TTC549 (cell line): ENCODE measurements at regions not wholly inside any gene's neighbourhood (a gene's known extent, or its start where the extent isn't known, plus 50 kb on each side); places are given as distances from the start of the nearest gene placed in this dataset.
"Not testable (repeated sequence)": the region's sequence is repeated elsewhere in the genome, so short reads cannot be mapped to it uniquely, and the experiment has no call there.

Experiments used
- FAIRE-seq: peaks from 2 replicates; lab custom pipeline; 2012; peaks lifted over from hg19 to GRCh38; lab: Jason Lieb, UNC

DNA sequence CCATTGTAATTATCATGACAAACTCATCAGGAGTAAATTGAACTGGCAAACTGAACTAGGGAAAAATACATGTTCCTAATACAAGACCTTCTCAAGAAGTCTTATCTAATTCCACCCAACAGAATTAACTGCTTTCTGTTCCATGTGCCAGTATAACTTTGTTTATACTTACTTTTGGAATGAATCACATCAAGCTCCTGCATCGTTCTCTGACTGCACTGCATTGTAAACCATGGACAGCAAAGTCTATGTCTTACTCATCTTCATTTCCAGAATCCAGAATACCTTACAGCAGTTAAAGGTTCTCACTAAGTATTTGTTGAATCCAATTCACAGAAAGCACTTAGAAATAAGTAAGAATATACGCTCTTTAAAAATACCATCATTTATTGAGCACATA is 102.8 kb downstream of the PLK2 start:
- FAIRE-seq: no peak

DNA sequence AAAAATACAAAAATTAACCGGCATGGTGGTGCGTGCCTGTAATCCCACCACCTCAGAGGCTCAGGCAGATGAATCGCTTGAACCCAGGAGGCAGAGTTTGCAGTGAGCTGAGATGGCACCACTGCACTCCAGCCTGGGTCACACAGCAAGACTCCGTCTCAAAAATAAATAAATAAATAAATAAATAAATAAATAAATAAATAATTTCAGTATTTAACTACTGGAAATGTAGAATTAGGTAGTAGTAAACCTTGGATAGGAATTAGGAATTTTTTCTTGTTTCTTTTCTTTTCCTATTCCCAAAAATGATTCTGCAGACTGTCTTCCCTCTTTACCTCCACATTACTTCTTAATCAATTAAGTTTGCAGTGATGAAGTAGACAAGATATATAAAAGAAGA is 103.2 kb downstream of the PLK2 start:
- FAIRE-seq: no peak

DNA sequence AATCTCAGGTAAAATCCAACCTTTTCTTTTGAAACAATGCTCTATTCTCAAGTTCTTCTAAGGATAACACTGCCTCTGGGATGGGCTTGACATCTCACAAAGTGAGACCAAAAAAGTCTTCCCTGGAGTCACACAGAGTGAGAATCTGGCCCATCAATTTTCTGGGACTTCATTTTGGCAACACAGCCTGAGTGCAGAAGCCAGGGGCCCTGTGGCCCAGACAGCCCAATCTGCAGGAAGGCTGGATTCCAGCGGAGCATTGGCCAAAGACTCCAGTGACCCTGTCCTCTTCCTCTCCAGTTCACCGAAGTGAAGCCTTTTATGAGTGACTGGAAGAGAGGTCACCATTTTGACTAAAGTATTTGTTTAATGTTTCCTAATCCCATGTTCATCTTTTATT is 105.1 kb downstream of the PLK2 start:
- FAIRE-seq: no peak

DNA sequence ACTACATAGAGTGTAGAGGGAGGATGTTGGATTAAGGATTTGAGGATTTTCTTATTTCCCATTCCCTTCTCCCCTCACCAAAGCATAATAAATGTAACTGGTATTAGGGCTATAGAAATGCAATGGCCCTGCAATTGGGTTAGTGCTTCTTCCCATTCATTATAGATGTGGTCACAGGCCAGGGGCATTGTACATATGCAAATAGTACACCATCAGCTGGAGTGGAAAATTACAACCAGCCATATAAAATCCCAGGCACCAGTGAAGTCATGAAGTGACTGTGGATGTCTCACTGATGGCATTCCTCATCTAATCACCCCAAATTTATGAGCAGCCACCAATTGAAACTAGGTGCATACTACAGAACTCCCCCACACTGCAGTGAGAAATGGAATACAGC is 105.9 kb downstream of the PLK2 start:
- FAIRE-seq: no peak

DNA sequence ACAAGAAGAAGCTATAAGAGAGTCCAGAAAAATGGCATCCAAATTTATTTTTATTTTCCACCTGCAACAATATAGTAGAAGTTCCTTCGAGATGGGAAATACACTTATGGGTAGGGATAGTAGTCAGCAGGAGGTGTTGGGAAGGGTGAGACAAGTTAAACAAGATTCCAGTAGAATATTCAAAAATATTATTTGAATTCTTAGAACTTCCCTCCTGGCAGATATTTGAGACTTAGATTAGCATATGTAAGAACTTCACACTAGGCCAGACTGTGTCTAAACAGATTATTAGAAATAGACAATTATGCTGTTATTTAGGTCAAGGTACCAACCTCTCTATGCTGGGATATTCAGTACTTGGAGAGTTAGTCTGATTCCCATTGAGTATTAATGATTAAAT is 108.7 kb downstream of the PLK2 start:
- no peak for FAIRE-seq

DNA sequence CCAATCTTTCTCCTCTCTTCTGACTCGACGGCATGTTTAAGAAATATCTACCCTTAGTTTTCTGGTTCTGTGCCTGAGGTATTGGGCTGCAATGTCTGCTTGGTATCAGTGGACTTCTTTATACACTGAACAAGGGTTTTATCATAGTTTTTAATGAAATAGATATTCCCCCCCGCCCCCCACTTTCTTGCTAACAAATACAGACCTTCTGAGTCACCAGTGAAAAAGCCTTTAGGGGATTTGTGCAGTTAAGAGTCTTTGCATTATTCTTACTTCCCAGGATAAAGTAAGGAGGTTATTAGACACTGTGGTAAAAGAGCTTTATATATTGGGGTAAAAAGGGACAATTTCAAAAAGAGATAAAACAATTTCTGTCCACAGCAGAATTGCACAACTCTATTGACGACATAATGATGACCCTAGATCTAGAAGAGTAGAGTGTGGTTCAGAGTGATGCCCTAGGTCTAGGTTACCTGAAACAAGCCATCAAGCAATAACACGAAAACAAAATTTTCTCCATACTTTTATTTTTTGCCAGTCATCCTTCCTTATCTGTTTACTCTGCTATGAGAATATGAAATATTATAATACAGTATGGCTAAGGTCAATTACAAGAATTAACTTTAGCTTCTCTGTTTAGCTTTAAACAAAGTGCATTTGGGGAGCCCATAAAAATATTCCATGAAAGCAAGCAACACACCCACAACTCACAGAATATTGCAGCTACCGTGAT is 110.7 kb downstream of the PLK2 start:
- no peak for FAIRE-seq

DNA sequence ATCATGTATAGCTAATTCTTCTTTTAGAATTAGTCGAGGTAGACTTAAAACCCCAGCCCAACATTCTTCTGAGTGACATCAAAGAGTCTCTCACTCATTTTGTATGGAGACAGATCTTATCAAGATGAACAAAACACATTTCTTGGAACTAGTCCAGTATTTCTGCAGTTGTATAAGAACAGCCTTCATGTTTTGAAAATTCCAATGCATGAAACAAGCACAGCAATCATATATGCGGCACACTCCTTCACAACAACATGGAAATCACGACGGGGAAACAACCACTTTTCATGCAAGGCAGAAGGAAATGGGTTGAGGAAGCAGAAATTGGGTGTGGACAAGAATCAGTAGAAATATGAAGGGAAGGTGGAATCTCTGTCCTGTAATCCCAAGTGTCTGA is 113.8 kb downstream of the PLK2 start:
- no peak for FAIRE-seq

DNA sequence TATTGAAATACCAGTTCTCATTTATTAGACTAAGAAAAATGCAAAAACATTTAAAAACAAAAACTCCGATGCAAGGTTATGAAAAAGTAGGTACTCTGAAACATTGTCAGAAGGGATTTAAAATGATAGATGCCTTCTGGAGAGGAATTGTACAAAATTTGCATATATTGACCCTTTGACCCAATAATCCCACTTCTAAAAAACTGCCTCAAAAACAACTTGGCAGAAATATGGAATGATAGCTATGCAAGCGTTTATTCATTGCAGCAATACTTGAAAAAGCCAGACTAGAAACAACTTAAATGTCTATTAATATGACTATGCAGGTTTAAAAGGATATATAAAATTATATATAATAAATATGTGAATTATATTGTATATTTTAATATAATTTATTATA is 118.4 kb downstream of the PLK2 start:
- no peak for FAIRE-seq

DNA sequence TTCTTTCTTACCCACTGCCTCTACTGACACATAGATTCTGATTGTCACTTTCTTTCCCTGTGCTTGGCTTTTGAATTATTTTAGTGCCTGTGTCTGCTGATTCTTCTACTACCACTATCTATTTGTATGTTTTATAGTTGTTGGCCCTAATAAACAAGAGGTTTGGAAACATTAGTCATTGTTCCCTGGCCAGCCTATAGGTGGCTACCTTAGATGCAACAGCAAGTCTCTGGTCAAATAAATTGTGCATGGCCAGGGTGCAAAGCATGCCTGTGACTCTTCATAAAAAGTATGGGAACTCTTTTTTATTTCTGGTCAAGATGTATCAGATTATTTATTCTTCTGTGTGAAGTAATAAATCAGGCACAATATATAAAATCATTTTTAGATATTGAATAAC is 124.4 kb downstream of the PLK2 start:
- FAIRE-seq: no peak

DNA sequence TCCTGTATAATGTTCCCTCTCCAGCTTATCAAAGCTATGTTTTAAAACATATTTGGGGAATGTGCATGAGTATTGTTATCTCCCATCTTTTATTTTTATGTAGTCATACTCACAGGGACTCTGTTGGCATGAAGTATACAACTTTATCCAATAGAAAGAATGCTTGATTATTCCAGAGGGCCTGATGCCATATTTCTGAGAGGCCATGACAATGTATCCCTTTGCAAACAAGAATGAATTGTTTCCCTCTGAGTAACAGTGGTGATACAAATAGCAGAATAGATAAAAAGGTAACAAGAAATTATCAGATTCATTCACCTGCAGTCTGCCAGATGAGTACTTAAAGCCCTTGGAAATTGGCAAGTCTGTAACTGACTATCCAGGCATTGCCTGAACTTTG is 125.9 kb downstream of the PLK2 start:
- FAIRE-seq: no peak

DNA sequence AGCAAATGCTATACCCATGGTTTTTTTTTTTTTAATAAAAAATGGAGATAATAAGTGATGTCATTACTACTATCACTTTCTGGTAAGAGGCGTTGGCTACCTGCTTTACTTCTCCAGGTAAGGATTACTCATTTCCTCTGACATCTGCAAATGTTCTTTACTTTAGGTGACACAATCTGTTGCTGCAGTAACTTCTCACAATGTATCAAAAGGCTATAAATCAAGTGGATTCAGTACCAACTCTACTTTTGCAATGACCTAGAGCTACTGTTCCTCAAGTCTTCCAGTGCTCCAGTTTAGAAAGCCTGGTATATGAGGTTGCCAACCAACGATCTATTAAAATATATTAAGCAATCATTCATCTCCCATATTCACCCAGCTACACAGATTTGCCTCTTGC is 129.1 kb downstream of the PLK2 start:
- no peak for FAIRE-seq

DNA sequence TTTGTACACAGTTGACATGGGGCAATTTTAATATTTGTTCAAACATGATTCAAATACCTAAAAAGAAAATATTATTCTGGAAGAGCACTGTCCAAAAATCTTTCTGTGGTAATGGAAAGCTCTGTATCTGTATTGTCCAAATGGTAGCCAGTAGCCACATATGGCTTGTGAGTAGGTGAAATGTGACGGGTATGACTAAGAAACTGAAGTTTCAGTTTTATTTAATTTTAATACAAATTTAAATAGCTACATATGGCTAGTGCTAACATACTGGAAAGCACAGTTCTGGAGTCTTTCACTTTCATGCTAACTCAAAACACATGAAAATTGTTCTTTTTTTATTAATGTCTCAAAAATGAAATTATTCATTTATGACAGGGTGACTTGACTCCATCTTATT is 132.6 kb downstream of the PLK2 start:
- FAIRE-seq: no peak

DNA sequence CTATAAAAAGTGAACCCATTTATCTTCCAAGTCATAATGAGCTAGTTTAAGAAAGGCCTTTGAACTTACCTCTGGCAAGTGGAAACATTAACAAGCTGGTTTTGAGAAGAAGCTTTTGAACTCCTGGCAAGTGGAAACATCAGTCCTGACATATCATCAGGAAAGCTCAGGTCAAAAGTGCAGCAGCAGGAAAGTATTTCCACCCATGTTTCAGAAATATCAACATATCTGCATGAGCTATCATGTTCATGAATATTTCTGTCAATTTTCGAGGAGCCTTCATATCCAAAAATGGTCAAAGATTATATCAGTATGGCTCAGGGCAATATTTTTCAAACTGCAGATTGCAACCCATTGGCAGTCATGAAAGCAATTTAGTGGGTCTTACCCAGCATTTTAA is 133.9 kb downstream of the PLK2 start:
- no peak for FAIRE-seq

DNA sequence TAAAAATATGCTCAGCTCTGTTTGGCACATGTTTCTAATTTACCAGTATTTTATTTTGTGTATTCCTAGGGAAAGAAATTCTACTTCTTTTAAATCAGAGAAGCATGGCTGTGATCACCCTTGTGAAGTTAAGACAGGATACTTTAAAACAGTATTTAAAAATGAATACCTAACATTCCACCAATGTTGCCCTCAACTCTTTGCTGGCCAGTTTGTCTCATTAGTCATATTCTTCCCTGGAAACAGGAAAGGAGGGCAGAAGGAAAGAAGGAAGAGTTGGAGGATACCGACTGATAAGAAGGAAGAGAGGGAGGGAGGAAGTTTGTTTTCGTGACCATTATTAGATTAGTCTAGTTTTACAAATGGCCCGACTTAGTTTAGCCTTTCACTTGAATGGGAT is 137.4 kb downstream of the PLK2 start:
- no peak for FAIRE-seq

DNA sequence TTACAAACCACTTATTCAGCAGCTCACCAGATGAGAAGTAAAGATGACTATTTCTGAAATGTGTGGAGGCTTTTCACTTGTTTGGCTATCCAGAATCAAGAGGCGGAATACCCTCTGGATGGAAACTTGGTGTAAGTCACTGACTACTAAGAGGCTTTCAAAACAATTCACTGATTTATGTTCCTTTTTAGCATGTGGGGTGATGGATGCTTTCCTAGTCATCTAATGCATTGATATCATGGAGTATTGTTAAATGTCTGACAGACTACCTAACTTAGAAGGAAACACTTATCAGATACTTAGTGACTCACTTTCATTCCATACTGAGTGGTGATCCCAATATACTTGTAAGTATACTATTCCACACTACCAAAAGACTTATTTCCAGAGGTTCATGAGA is 141.4 kb downstream of the PLK2 start:
- FAIRE-seq: no peak

DNA sequence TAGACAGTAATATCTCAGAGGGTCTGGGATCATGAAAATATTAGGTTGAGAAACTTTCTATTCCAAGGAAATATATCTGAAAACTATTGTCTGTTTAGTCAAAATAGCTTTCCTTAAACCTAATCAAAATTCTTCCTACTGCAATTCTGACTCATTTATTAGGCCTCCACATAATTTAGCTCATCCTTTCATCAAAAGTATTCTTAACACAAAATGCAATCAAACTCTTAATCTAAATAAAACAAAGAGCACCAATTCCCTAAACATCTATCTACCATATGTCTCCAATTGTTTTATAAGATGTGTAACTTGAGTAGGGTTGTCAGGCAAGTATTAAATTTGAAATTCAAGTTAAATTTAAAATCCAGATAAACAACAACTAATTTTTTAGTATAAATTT is 142.1 kb downstream of the PLK2 start:
- FAIRE-seq: no peak

DNA sequence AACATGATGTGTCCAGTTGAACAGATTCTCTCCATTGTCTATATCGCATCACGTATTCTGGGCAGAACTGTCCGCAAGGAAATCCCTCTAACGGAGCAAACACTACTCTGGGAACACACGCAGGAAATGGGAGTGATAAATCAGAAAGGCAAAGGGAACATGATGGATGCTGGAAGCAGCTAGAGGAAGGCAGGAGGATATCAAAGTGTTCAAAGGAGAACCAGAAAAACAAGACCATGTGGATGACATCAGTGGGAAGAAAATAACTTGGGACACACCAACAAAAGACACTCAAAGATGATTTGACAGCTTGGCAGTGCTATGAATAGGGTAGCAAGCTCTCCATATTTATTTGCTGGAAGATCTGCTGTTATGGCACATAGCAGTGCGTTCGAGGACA is 142.9 kb downstream of the PLK2 start:
- no peak for FAIRE-seq

DNA sequence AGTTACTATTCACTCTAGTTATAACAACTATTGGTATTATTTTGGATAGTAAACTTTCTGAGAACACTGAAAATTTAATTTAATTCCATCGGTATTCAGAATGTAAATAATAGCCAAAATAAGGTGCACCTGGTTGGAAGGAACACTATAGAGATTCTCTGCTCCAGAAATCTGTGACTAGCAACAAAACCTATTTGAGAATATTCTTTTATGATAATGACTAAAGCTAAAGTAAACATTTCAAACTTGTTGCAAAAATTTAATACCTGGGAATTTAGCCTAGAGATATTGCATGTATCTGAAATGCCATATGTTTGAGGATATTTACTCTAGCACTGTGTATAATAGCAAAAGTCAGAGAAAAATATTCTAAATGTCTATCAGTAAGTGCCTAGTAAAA is 144.1 kb downstream of the PLK2 start:
- FAIRE-seq: no peak

DNA sequence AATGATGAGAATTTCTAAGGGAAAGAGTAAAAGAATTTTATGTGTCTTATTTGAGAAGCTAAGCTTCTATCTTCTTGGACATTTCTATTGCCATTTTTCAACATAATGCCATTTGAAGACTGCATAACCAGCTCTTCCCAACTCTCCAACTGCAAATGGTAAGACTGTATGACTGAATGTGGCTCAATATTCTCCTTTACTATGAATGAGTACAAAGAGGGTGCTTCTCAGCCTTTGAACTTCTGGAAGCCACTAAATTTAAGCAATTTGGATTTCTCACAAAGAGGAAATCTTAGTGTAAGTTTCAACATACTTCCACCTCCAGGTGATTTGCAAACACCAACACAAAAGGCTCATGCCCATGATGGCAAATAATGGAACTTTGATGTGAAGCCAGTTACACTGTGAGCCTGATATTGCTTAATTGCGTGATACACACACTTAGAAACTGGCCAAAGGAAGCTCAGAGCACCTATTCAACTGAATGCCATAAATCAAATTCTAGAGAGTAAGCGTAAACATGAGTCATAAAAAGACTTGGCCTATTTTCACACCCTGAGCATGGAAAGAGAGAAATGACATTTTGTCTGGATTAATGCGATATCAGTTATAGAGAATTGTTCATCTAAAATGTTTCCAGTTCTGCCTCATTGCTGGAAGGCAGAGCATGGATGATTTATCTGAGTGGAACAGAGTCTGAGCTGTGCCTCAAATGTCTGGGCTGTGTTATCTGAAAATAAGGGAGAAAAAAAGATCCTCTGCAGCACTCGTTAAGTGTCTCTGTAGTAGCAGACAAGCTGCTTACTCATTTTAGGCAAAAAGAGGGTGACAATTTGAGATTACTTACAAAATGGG is 145.3 kb downstream of the PLK2 start:
- FAIRE-seq: no peak

DNA sequence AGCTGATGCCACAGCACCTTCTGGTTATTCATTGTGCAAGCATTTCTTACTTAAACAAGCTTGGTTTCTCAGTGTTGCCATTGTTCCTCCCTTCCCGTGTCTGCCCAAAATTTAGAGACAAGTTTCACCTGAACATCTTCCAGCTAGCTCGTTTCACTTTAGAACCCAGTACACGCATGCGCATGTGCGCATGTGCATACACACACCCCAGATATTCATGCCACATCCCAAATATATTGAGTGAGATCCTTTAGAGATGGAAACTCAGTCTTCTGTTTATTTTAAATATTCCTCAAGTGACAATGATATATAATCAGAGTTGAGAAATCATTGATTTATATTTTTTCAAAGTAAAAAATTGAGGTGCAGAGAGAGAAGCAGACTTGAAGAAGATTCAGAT is 147.6 kb downstream of the PLK2 start:
- FAIRE-seq: no peak

DNA sequence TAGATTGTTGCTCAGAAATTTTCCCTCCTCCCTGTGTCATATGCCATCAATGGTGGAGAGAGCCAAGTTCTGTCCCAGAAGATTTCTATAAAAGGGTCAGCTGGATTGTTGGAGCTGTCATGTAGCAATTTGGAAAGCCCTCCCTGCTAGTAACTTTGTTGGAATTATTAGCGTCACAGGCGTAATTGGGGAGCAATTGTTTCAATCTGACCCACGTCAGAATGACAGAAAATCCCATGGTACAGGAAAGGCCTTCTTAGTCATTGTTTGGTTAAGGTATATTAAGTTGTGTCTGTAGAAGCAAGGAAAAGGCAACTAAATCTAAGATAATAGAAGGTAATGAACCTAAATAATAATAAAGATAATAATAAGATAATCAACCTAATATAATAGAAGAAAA is 148.4 kb downstream of the PLK2 start:
- FAIRE-seq: no peak

DNA sequence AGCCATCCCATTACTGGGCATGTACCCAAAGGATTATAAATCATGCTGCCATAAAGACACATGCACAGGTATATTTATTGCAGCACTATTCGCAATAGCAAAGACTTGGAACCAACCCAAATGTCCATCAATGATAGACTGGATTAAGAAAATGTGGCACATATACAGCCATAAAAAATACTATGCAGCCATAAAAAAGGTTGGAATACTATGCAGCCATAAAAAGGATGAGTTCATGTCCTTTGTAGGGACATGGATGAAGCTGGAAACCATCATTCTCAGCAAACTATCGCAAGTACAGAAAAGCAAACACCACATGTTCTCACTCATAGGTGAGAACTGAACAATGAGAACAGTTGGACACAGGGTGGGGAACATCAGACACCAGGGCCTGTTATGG is 151.5 kb downstream of the PLK2 start:
- not testable (repeated sequence) for FAIRE-seq

DNA sequence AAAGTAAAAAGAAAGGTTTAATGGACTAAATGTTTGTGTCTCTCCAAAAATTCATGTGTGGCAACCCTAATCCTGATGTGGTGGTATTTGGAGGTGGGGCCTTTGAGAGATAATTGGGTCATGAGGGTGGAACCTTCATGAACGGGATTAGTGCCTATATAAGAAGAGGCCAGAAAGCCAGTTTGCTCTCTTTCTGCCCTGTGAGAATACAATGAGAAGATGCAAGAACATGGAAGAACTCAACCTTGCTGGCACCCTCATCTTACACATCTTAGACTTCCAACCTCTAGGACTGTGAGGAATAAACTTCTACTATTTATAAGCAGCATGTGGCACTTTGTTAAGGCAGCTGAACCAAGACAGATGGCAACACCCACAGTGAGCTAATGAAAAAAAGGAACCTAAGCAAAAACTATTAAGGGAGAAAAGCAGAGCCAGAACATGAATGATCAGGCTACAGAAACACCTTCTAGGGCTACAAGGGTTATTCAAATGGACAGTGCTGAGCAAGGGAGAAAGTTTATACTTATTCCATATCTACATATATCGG is 159.5 kb downstream of the PLK2 start:
- no peak for FAIRE-seq

DNA sequence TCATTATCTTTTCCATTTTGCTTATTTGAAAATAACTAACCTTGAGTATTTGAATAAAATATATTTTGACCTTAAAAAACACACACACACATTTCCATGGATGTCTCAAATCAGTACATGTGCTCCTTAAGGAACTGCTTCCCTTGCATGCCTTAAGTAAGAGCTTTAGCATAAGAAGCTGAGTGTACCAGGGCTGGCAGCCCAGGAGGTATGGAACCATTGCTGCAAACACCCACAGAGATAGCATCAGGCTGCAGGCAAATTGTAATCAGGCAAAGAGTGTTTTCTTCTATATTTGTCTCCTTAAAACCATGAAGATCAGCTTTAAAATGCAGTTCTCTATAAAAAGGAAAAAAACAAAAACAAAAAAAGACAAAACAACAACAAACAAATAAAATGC is 160.6 kb downstream of the PLK2 start:
- FAIRE-seq: no peak
